Cerebellar cortex (tissue), 1 donor: ENCODE measurements at regions not wholly inside any gene's neighbourhood (a gene's known extent, or its start where the extent isn't known, plus 50 kb on each side); places are given as distances from the start of the nearest gene placed in this dataset.
"Not testable (repeated sequence)": the region's sequence is repeated elsewhere in the genome, so short reads cannot be mapped to it uniquely, and the experiment has no call there.

Experiments used
- DNase-seq: peaks from one replicate; pipeline ENCODE4 v3.0.0-alpha.2; 2015; ENCODE audit warnings: low spot score

DNA sequence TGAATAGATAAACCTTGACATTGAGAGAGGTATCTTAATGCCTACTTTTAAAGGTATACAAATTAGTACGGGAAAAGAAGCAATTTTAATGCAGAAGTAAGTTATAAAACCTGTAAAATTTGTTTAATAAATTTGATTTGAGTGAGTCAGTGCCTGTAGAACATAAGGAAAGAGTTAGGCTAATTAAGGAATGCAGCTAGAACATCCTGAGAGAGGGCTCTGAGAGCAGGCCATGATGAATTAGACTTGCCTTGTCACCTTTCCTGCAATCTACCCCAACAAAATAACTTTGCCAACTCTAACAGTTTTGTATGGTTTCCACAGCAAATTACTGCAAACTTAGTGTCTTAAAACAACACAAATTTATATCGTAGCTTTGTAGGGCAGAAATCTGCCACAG is 700.8 kb downstream of the RFPL4B start:
- no peak for DNase-seq

DNA sequence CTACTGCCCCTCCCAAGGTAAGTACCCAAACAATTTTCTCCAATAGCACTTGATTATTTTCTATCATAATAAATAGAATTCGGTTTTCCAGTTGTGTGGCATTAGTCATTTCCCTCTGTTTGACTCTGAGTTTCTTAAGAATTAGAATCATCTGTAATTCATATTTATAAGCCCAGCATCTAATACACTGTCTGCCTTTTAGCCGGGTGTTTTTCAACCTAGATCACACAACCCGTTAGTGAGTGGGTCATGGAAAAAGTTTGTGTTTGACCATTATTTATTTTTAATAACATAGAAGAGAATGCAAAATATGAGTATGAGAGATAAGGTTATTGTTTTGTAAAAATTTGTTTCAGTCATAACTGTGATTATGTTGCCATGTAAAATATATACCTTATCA is 701.6 kb downstream of the RFPL4B start:
- DNase-seq: no peak

DNA sequence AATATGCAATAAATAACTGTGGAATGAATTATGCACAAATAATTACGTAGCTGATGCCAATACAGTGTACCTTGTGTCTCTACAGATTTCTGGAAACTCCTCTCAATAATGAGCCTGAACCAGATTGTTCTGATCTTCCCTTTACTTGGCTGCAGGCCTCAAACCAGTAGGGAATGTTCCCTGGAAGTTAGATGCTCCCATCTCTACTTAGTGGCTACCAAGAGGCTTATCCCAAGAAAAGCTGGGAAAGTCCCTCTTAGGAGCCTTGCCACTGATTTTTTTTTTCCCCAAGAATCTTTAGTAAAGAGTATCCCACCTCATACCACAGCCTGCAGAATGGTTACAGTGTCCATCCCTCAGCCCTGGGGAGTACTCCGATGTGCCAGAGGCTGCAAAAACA is 702.1 kb downstream of the RFPL4B start:
- no peak for DNase-seq

DNA sequence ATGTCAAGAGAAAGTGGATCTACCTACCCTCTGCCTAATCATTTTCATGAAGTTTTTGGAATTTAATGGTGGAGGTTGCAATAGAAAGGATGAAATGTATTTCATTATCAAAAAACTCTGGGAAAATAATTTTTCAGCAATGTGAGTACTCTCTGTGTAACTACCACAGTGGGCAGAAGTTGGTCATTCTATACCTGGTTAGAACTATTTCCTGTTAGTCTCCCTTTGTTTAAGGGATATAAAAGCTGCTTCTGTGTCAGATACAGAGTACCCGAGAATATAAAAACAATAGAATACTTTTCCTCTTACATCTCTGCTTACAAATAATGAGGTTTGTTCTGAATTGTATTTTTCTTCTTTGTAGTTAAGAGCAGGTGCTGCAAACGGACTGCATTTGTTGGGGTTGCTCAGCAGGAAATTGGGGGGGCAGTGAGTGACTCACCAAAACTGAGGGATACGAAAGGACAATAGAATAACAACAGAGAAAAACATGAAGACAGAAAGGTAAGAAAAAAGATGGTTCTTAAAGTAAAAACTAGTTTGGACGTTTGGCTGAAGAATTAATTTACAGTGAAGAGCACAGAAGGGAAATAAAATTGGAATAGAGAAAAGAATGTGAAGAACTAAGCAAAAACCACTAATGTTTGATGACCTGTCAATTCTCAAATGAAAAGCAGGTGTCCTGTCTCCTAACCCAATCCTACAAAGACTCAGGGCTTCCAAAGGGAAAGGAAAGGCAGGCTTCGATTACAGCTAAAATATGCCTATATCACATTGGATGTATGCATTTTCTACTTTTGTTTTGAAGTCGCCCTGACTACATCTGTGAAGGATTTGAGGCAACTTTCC is 703.1 kb downstream of the RFPL4B start:
- no peak for DNase-seq

DNA sequence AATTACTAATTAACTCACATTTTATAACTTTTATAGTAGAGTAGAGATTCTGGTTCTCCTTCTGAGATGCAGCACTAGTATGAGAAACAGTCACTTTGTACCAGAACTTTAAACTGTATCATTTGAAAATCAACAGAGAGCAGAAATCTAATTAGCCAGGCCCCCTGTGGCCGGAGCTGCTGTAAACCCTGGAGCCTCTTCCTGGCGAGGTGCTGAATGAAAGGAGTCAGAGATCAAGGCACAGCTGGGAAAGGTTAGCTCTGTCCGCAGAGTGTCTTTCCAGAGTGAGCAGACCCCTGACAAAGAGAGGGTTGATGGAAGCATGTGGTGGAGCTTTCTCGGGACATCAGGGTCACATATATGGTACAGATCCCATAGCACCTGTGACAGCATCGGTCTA is 703.8 kb downstream of the RFPL4B start:
- DNase-seq: no peak

DNA sequence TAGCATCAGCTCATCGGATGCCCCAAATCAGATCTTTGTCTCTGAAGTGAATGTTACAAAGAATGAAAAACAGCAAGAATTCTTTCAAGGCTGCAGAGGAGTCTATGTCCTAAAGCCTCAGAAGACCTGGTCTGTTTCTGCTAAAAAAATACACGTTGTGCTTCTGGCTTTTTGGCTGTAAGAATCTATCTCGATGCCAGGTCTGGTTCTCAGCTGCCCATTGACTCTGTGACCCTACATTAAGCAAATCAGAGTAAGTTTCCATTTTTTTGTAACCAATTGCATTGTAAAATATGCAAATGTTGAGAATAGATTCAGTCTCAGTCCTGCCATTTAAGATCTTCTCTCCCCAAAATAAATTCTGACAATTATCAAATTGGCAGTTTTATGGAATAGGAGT is 705.4 kb downstream of the RFPL4B start:
- DNase-seq: no peak

DNA sequence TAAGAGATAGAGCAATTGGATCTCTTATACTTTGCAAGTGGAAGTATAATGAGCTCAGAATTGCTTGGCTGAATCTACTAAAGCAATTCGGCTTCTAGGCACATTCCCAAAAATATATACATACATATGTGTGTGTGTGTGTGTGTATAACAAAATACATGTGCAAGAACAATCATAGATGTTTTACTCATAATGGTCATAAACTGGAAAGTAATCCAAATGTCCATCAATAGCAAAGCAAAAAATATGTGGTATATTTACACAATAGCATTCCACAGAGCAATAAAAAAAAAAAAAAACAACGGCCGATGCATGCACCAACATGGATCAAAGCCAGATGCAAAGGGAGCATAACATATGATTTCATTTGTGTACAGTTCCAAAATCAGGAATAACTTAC is 707.9 kb downstream of the RFPL4B start:
- no peak for DNase-seq

DNA sequence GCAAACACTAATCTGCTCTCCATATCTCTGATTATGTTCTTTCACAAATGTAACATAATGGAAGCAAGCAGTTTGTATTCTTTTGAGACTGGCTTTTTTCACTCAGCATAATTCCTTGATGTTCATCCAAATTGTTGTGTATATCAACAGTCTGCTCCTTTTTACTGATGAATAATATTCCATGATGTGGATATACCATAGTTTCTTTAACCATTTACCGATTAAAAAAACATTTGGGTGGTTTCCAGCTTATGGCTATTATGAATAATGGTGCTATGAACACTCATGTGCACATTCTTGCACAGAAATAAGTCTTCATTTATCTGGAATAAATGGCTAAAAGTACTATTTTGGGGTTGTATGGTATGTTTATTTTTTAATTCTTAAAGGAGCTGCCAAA is 708.9 kb downstream of the RFPL4B start:
- DNase-seq: no peak

DNA sequence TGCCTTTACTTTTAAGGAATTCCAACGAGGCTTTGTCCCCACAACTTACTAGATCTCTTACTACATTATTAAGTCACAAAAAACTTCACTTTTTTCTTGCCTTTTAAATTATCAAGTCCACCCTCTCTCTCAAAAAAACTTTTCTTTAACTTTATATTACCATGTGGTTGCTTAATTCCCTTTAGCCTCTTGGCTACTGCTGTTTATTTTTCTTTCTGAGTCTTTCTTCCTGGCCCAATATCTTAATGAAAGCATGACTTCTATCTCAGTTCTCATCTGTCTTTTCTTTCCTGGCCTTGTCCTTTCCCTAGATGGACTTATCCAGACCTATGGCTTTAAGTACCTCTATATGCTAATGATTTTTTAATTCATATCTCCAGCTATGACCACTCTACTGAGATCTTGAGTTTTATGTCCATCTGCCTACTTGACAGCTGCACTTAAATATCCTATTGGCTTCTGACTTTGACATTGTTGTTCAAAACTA is 710.5 kb downstream of the RFPL4B start:
- no peak for DNase-seq

DNA sequence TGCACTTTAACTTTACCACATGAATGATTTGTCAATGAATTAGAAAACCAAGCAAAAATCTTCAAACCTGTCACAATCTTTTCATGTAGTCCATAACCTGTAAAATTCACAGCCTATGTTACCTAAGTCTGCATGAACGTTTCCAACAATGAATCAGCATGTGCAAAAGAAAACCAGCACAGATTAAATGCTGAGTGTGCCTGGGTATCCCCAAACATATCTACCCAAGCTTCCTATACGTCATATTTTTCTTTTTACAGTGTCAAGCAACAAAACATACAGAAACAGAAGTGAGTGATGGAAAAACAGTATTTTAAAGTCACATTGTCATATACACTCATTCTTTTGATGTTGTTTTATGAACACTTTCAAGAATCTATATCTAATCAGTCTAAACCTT is 713.5 kb downstream of the RFPL4B start:
- DNase-seq: no peak

DNA sequence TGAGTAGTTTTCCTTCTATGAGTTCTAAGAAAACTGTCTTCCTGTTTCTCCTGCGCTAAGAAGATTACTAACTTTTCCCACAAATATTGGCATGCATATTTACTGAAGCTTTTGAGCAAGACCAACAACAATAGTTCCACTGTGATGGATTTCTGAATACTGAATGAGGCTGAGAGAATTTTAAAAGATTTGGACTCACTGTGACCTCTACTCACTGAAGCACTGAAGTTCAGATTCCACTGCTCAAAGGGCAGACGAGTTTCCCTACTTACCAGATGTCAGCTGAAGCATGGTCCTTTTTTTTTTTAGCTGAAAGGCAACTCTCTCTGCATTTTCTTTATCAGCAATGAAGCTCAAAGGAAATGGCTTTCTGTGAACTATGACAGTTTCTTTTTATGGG is 718.5 kb downstream of the RFPL4B start:
- DNase-seq: no peak

DNA sequence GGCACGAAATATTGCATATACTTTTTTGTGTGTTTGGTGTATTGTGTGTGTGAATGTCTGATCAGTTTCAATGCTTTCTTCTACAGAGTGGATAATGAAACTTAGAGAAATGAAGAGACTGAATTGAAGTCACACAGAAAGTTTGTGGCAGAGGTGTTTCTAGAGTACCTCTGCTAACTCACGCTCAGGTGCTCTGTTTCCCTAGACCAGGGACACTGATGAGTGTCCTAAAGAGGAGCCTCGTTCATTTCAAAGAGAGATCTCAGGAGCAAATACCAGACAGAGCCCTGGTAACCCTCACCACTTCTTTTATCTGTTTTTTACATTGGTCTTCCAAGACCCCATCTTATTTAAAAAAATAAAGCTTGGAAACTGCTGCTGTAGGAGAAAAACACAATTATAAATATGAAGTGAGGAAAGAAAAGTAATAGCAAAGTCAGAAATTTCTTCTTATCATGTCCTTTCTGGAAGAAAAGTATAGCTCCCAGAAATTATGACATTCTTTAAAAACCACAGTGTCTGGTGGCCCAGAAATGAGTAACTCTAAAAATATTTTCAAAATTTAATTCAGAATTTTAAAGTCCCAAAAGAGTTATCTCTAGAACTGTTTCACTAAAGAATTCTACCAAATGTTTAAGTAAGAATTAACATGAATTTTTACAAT is 720.6 kb downstream of the RFPL4B start:
- DNase-seq: no peak

DNA sequence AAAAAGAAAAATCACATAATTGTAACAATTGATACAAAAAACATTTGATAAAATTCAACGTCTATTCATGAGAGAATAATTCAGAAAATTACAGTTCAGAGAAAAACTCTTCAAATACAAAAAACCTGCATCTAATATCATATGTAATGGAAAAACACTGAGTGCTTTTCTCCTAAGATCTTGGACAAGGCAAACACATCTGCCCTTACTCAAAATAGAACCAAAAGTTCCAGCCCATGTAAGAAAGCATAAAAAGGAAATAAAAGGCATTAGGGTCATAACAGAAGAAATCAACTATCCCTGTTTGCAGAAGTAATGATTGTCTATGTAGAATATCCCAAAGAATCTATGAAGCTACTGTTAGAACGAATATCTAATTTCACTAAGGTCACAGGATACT is 721.4 kb downstream of the RFPL4B start:
- DNase-seq: no peak

DNA sequence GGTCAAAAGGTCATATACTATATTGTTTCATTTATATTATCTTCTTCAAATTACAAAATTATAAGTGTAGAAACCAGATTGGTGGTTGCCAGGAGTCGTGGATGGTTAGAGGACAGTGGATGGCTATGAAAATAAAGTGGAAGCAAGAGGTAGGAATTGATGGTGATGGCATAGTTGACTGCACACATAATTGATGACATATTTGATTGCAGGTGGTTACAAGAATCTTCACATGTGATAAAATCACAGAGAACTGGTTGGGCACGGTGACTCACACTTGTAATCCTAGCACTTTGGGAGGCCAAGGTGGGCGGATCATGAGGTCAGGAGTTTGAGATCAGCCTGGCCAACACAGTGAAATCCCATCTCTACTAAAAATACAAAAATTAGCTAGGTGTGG is 723.6 kb downstream of the RFPL4B start:
- DNase-seq: not testable (repeated sequence)

DNA sequence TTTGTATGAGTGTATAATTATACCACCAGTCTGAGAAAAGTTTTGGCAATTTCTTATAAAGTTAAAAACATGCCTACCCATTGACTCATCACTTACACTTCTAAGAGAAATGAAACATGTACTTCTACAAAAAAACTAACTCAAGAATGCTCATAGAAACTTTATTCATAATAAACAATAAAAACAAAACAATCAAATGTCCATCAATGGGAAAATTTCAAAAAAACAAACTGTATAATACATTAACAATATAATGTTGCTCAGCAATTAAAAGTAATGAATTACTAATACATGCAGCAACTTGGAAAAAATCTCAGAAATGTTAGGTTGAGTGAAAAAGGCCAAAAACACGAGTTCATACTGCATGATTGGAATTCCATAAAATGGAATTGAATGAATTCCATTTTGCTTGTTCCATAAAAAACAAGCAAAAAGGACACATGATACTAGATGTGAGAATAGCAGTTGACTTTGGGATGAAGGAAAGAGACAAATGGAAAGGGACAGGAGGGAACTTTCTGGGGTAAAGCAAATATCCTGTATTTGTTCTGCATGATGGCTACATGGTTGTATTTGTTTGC is 726.6 kb downstream of the RFPL4B start:
- no peak for DNase-seq

DNA sequence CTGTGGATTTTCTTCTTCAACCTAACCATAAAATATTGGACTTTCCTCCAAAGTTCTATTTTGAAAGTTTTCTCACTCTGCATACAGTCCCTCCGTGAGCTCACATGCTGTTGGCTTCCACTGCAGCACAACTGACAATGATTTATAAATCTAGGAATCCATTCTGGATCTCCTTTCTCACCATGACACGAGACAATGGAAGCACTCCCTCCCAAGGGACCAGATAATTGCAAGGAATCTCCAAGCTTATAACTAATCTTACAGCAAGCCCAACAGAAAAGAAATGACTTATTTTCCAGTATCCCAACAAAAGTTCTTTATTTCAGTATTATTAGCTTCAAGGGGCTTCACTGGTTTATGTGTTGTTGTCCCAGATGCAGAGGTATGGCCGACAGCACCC is 729.0 kb downstream of the RFPL4B start:
- no peak for DNase-seq

DNA sequence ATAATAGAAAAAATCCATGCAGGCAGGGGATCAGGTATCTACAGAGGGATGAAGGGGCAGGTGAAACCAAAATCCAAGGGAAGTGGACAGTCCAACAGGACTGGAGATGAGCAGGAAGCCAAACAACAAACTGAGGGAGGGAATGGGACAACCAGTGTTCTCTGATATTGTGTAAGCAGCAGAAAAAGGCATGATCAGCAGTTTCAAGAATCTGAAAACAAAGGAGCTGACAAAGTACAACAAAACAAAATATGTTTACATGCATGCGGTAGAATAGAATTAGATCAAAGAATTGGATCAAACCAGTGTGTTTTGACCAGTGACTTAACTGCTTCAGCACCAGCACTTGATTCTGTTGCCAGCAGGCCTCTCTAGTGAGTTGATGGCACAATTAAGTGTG is 729.7 kb downstream of the RFPL4B start:
- DNase-seq: no peak

DNA sequence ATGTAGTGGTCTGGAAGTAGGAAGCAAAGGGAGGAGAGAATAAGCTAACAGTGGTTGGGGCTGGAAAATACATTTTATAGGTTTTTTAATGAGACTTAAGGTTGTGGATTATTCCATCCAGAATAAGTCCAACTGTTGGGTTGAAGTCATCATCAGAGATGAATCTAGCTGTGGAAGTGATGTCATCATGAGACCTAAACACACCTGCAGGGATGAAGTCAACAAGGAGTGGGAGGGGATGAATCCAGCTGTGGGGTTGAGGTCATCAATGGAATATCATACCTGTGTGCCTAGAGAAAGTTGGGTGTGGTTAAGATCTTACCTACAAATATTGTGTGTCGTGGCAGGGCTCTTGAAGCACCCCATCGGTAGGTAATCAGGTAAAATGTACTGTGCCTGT is 730.7 kb downstream of the RFPL4B start:
- DNase-seq: no peak

DNA sequence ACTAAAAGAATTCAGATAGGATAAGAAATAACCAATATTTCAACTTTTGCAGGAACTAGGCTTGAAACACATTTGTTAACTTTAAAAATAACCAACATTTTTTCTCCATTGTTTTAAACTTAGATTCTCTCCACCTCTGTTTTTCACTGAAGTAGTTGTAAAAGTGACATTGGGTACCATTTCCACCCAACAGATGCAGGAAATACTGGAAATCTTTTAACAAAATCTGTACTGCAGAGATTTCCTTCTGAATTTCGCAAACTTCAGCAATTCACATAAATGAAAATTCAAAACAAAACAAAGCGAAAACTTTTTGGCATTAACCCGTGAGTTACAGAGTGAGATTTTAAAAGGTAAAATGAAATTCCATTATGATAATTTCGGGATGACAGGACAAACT is 731.7 kb downstream of the RFPL4B start:
- DNase-seq: no peak

DNA sequence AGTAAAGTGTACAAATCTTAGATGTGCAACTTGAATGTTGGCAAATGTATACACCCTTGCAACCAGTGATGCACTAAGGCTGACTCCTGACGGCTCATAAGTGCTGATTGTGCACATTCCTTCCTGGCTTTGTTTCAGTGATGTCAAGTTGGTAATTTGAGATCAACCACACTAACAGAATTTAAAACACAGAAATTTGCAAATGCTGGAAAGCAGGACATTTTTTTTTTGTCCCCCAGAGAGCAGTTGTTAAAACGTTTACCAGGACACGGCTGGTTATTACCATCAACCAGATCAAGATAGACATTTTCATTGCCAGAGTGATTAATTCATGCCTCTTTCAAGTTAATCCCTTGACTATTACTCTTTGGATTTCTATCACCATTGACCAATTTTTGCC is 735.6 kb downstream of the RFPL4B start:
- no peak for DNase-seq

DNA sequence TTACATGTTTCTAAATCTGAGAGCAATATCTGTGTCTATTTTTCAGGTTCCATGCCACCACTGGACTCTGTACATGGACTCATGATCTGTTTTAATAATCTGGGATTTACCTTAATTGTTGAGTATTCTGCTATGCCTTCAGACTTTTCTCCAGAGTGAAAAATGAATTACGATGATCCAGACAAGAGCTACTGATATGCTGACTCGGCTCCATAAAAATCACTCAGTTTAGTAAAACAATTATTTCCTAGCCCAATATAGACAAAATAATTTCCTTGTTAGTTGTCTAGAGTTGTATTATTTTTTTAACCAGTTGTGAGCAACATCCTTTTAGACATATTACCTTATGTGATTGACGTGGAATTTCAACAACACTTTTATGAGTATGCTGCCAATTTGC is 736.8 kb downstream of the RFPL4B start:
- no peak for DNase-seq

DNA sequence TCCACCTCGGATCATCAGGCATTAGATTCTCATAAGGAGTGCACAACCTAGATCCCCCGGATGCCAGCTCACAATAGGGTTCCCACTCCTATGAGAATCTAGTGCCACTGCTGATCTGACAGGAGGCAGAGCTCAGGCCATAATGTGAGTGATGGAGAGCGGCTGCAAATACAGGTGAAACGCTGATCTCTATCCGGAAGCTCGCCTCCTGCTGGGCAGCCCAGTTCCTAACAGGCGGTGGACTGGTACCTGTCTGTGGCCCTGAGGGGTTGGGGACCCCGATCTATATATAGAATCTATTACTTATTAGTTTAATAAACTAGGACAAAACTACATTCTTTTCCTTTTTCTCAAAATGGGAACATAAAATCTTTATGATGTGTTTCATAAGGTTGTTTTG is 741.9 kb downstream of the RFPL4B start:
- no peak for DNase-seq

DNA sequence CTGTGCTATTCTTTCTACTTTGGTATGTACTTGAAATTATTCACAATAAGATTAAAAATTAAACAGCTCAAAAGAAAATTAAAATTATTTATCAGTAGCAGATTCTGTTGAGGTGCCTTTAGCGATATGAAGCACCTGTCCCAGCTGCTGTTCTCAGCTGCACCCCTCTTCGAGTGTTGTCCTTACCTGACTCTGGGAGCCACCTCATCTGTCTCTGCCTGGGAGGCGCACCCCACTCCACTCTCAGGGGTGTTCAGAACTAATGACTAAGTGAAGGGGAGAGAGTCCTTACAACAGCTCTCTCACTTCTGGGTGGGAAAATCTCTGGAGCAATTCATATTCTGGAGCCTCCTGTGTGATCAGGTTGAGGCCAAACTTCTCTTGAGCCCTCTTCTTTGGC is 745.7 kb downstream of the RFPL4B start:
- DNase-seq: no peak
